Neural cell (in vitro differentiated cells): ENCODE measurements at regions not wholly inside any gene's neighbourhood (a gene's known extent, or its start where the extent isn't known, plus 50 kb on each side); places are given as distances from the start of the nearest gene placed in this dataset.

ENCODE experiments used
- H2AFZ ChIP-seq: fragments of 200-600, 300-800 bp; sonication (generic), shearing (Covaris generic); 2 replicates; pipeline ENCODE4 v1.6.0; 2014; ENCODE audit warnings: low read depth, mild to moderate bottlenecking, antibody characterized with exemption, low read length, moderate library complexity
- H3F3A ChIP-seq: fragments of 200-600 bp; shearing (Covaris generic); 2 replicates; pipeline ENCODE4 v1.6.1; 2016; ENCODE audit warnings: mild to moderate bottlenecking, moderate library complexity, mixed read lengths, antibody characterized with exemption, low read length; ENCODE audit not compliant: insufficient read depth, poor library complexity, severe bottlenecking
- H3K27ac ChIP-seq: fragments of 200-600, 300-800 bp; sonication (generic), shearing (Covaris generic); 2 replicates; pipeline ENCODE4 v1.5.1; 2014; ENCODE audit warnings: mild to moderate bottlenecking, low read length, moderate library complexity
- H3K27me3 ChIP-seq: fragments of 300-800, 200-600 bp; sonication (generic), shearing (Covaris generic); 2 replicates; pipeline ENCODE4 v1.6.0; 2014; ENCODE audit warnings: mild to moderate bottlenecking, low read depth, low read length, moderate library complexity; ENCODE audit not compliant: insufficient read depth
- H3K36me3 ChIP-seq: fragments of 300-800, 200-600 bp; sonication (generic), shearing (Covaris generic); 2 replicates; pipeline ENCODE4 v1.5.1; 2014; ENCODE audit warnings: mild to moderate bottlenecking, antibody characterized with exemption, low read length, moderate library complexity; ENCODE audit not compliant: insufficient read depth
- H3K4me2 ChIP-seq: fragments of 300-800, 200-600 bp; sonication (generic), shearing (Covaris generic); 2 replicates; pipeline ENCODE4 v1.6.0; 2014; ENCODE audit warnings: mild to moderate bottlenecking, low read length
- H3K4me3 ChIP-seq: fragments of 300-800, 200-600 bp; sonication (generic), shearing (Covaris generic); 2 replicates; pipeline ENCODE4 v1.5.1; 2014; ENCODE audit warnings: mild to moderate bottlenecking, low read length, moderate library complexity
- H3K79me2 ChIP-seq: fragments of 200-600 bp; shearing (Covaris generic); replicated peaks from 2 replicates; pipeline ENCODE4 v1.6.0; 2014; ENCODE audit warnings: mild to moderate bottlenecking, low read length, moderate library complexity; ENCODE audit not compliant: insufficient read depth
- H3K9ac ChIP-seq: fragments of 300-800, 200-600 bp; sonication (generic), shearing (Covaris generic); 2 replicates; pipeline ENCODE4 v1.6.1; 2016; ENCODE audit warnings: mild to moderate bottlenecking, low read length, mixed read lengths
- H3K9me2 ChIP-seq: fragments of 200-600 bp; shearing (Covaris generic); 2 replicates; pipeline ENCODE4 v1.6.1; 2016; ENCODE audit warnings: mild to moderate bottlenecking, low read length, mixed read lengths; ENCODE audit not compliant: insufficient read depth
- H3K9me3 ChIP-seq: fragments of 200-600, 300-800 bp; sonication (generic), shearing (Covaris generic); 2 replicates; pipeline ENCODE4 v1.6.1; 2016; ENCODE audit warnings: mild to moderate bottlenecking, mixed run types, low read length, moderate library complexity, mixed read lengths
- H4K20me1 ChIP-seq: fragments of 200-600 bp; shearing (Covaris generic); 2 replicates; pipeline ENCODE4 v1.6.1; 2016; ENCODE audit warnings: mild to moderate bottlenecking, mixed run types; ENCODE audit not compliant: insufficient read depth
- CTCF ChIP-seq: fragments of 450-650 bp; IDR thresholded peaks from 2 replicates; pipeline ENCODE4 v1.5.1; 2014; ENCODE audit warnings: antibody characterized with exemption, mild to moderate bottlenecking, moderate library complexity; ENCODE audit not compliant: poor library complexity, severe bottlenecking
- EP300 ChIP-seq: fragments of 450-650 bp; conservative IDR thresholded peaks from 2 replicates; pipeline ENCODE4 v1.6.1; 2014; ENCODE audit warnings: antibody characterized with exemption, mild to moderate bottlenecking, moderate library complexity; ENCODE audit not compliant: poor library complexity, severe bottlenecking
- EZH2 ChIP-seq: fragments of 200-600, 300-800 bp; shearing (Covaris generic), sonication (generic); IDR thresholded peaks from 2 replicates; pipeline ENCODE4 v1.6.1; 2014; ENCODE audit warnings: antibody characterized with exemption, low read length, borderline replicate concordance, mild to moderate bottlenecking; ENCODE audit not compliant: insufficient read depth, poor library complexity, severe bottlenecking
- MXI1 ChIP-seq: fragments of 450-650 bp; conservative IDR thresholded peaks from 2 replicates; pipeline ENCODE4 v1.6.1; 2014; ENCODE audit warnings: antibody characterized with exemption, mild to moderate bottlenecking; ENCODE audit not compliant: poor library complexity, severe bottlenecking
- POLR2AphosphoS5 ChIP-seq: IDR thresholded peaks from 2 replicates; pipeline ENCODE4 v1.6.1; 2012
- RAD21 ChIP-seq: fragments of 450-650 bp; conservative IDR thresholded peaks from 2 replicates; pipeline ENCODE4 v1.6.1; 2014; ENCODE audit warnings: antibody characterized with exemption, mild to moderate bottlenecking, moderate library complexity
- REST ChIP-seq: IDR thresholded peaks from 2 replicates; pipeline ENCODE4 v1.6.1; 2012; ENCODE audit warnings: borderline replicate concordance
- SMC3 ChIP-seq: fragments of 450-650 bp; conservative IDR thresholded peaks from 2 replicates; pipeline ENCODE4 v1.6.1; 2014; ENCODE audit warnings: antibody characterized with exemption, mild to moderate bottlenecking, moderate library complexity; ENCODE audit not compliant: poor library complexity
- TAF1 ChIP-seq: IDR thresholded peaks from 2 replicates; pipeline ENCODE4 v1.6.1; 2012; ENCODE audit warnings: low read depth

DNA sequence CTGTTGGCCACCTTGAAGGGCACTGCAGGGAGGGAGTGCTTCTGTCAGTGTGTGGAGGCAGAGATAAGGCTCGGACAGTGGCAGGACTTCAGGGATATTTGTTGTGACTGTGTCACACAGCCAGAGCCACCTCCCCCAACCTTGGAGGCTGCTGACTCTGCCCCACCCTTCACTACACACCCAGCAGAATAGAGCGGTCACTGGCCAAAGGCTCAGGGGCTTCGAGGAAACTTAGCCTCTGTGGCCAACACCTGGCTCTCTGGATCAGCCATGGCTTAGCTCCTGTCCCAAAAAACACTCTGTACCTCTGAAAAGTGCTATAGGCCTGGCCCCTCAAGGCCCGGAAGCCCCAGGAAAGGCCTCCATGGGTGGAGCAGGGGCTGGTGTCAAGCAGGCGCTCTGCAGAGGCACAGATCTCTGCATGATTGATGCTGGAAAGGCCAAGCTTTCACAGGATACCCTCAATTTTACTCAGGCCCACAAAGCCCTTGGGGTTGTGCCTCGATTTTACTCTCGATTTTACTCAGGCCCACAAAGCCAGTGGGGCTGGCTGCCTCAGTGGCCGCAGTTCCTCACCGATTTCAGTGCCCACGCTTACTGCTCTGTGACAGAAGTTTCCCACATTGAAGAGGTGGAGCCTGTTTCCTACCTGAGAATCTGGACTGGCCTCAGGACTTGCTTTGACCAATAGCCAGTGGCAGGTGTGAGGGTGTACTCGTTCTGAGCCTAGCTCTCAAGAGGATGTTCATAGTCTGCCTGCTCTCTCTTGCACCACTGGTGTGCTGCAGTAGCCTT lies 113.2 kb upstream of the GPR26 start:
- Histone ChIP-seq H3K36me3 (no peaks in the 10 kb centered on the region), H3K79me2 (no peaks in the 10 kb centered on the region), H3K27ac (no peak overlapping the region), H3K9me3 (no peaks in the 10 kb centered on the region), H4K20me1 (no peaks in the 10 kb centered on the region), H2AFZ (no peak overlapping the region), H3K9me2 (no peaks in the 10 kb centered on the region), H3F3A (no peaks in the 10 kb centered on the region), H3K4me2 (no peak overlapping the region), H3K4me3 (no peak overlapping the region), H3K9ac (no peak overlapping the region), H3K27me3 (no peaks in the 10 kb centered on the region)
- TF ChIP-seq MXI1 (no peak), SMC3 (no peak), CTCF (no peak), EP300 (no peak), EZH2 (no peak), RAD21 (no peak), TAF1 (no peak), REST (no peak), POLR2AphosphoS5 (no peak)

DNA sequence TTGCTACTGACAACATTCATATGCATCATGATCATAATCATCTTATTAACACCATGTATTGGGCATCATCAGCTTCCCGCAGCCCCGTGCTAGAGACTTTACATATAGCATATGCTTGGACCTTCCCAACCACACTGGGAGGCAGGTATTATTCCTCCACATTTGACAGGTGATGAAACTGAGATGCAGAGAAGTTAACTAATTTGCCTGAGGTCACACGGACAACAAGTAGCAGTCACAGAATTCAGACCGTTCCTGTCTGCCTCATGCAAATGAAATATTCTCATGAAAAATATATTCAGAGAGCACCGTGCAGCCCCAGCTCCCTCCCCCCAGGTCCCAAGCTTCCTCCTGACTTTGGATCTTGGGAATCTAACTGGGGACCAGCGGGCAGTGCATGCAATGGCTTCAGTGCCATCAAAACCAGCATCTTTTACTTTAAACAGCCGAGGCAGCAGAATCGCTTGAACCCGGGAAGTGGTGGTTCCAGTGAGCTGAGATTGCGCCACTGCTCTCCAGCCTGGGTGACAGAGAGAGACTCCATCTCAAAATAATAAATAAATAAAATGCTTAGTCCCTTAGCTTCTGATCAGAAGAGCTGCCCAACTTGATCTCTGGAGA lies 112.2 kb upstream of the GPR26 start:
- Histone ChIP-seq H3K27ac (no peak overlapping the region), H3K9ac (no peak overlapping the region), H3K79me2 (no peaks in the 10 kb centered on the region), H3K9me3 (no peaks in the 10 kb centered on the region), H4K20me1 (no peaks in the 10 kb centered on the region), H3K4me3 (no peak overlapping the region), H3K27me3 (no peaks in the 10 kb centered on the region), H3K4me2 (no peak overlapping the region), H3K36me3 (no peaks in the 10 kb centered on the region), H3K9me2 (no peaks in the 10 kb centered on the region), H3F3A (no peaks in the 10 kb centered on the region), H2AFZ (no peak overlapping the region)
- no peak for TF ChIP-seq EZH2
- TF ChIP-seq EP300: no peak
- no peak for TF ChIP-seq RAD21
- TF ChIP-seq POLR2AphosphoS5: no peak
- TF ChIP-seq TAF1: no peak
- TF ChIP-seq CTCF: no peak
- TF ChIP-seq SMC3: no peak
